K562 (cell line): ENCODE measurements at regions not wholly inside any gene's neighbourhood (a gene's known extent, or its start where the extent isn't known, plus 50 kb on each side); places are given as distances from the start of the nearest gene placed in this dataset.

ENCODE experiments used
- ATAC-seq: fragments of 200-7000 bp; cut with Tn5 transposase; 3 replicates; pipeline ENCODE4 v1.9.1; 2020; ENCODE audit warnings: moderate library complexity
- BruUV-seq: library from RNA; stranded (reverse); fragments of 400-500 nt; replicated peaks from 2 replicates; lab custom pipeline; 2021; lab: Mats Ljungman, UMichigan
- CTCF ChIA-PET: fragments of 300-600 bp; formaldehyde crosslinking; extraction: SDS; loops from one replicate; lab custom pipeline; 2021; ENCODE audit warnings: low intra/inter-chr PET ratio; lab: Yijun Ruan, JAX
- POLR2A ChIA-PET: fragments of 300-600, 350-650 bp; sonication (Branson Sonifier 250); formaldehyde crosslinking; extraction: SDS; loops from one replicate; lab custom pipeline; 2021; ENCODE audit warnings: antibody characterized with exemption, inconsistent platforms; lab: Yijun Ruan, JAX
- DNase-seq, 4 experiments: peaks; one replicate each; pipeline versions ENCODE4 v3.0.0 to v3.0.0-alpha.2; 2011 to 2018; ENCODE audit warnings: low spot score in 3 of 4, mixed read lengths in 3 of 4; ENCODE audit errors: extremely low read depth in 1 of 4
- FAIRE-seq: peaks from 2 replicates; lab custom pipeline; 2011; peaks lifted over from hg19 to GRCh38; lab: Jason Lieb, UNC
- H2AFZ ChIP-seq: 2 replicates; pipeline ENCODE4 v1.6.0; 2011; ENCODE audit warnings: low read depth, low read length, control low read depth, inconsistent platforms
- H3K27ac ChIP-seq: fragments of 200-600 bp; 3 replicates; pipeline ENCODE4 v1.8.0; 2011; ENCODE audit warnings: low read depth, mild to moderate bottlenecking, control low read depth, inconsistent platforms, low read length, moderate library complexity, mixed read lengths; ENCODE audit errors: extremely low read depth
- H3K27me3 ChIP-seq, 2 experiments: fragments of 300-600 bp in 1 of 2; 2 replicates in 1 of 2; 3 replicates in 1 of 2; pipeline versions ENCODE4 v1.6.0 to v1.8.0; 2011; ENCODE audit warnings: inconsistent platforms in 2 of 2, low read length in 2 of 2, mild to moderate bottlenecking in 1 of 2, mixed read lengths in 1 of 2, moderate library complexity in 1 of 2; ENCODE audit not compliant: control insufficient read depth in 2 of 2, insufficient read depth in 2 of 2
- H3K36me3 ChIP-seq: fragments of 300-600 bp; 3 replicates; pipeline ENCODE4 v1.8.0; 2011; ENCODE audit warnings: mild to moderate bottlenecking, low read length, inconsistent platforms; ENCODE audit not compliant: control insufficient read depth, insufficient read depth
- H3K4me1 ChIP-seq, 2 experiments: fragments of 200-600 bp in 1 of 2; replicated peaks in 1 of 2; 2 replicates in 1 of 2; 3 replicates in 1 of 2; pipeline versions ENCODE4 v1.5.1 to v1.8.0; 2011; ENCODE audit warnings: inconsistent platforms in 2 of 2, low read length in 2 of 2, mild to moderate bottlenecking in 1 of 2, mixed read lengths in 1 of 2, moderate library complexity in 1 of 2; ENCODE audit not compliant: control insufficient read depth in 2 of 2, insufficient read depth in 2 of 2
- H3K4me2 ChIP-seq: 2 replicates; pipeline ENCODE4 v1.6.1; 2011; ENCODE audit warnings: low read length, control low read depth, inconsistent platforms, mixed read lengths; ENCODE audit not compliant: insufficient read depth
- H3K4me3 ChIP-seq: fragments of 200-600 bp; sonication (generic), shearing (Covaris generic); 2 replicates; pipeline ENCODE4 v1.5.1; 2016; ENCODE audit warnings: control low read depth, inconsistent platforms
- H3K79me2 ChIP-seq: fragments of 200-600 bp; 3 replicates; pipeline ENCODE4 v1.8.0; 2011; ENCODE audit warnings: low read length, inconsistent platforms; ENCODE audit not compliant: control insufficient read depth, insufficient read depth
- H3K9ac ChIP-seq, 2 experiments: 2 replicates each; pipeline versions ENCODE4 v1.6.0 to v1.6.1; 2011; ENCODE audit warnings: low read depth in 2 of 2, low read length in 2 of 2, control low read depth in 1 of 2, inconsistent platforms in 1 of 2, mild to moderate bottlenecking in 1 of 2, mixed read lengths in 1 of 2; ENCODE audit not compliant: insufficient read depth in 1 of 2
- H3K9me1 ChIP-seq: one replicate; pipeline ENCODE4 v1.6.0; 2011; ENCODE audit warnings: inconsistent platforms, mild to moderate bottlenecking, low read length, moderate library complexity; ENCODE audit not compliant: control insufficient read depth, insufficient read depth
- H3K9me3 ChIP-seq: replicated peaks from 2 replicates; pipeline ENCODE4 v1.5.1; 2011; ENCODE audit warnings: low read depth, low read length, inconsistent platforms; ENCODE audit not compliant: control insufficient read depth, insufficient read depth
- H4K20me1 ChIP-seq: replicated peaks from 2 replicates; pipeline ENCODE4 v1.6.1; 2011; ENCODE audit warnings: low read length, inconsistent platforms, mixed read lengths; ENCODE audit not compliant: control insufficient read depth, insufficient read depth
- CBX2 ChIP-seq: fragments of 200-600 bp; sonication (generic); IDR thresholded peaks from one replicate; pipeline ENCODE4 v1.6.1; 2012; ENCODE audit warnings: mild to moderate bottlenecking, low read length, inconsistent platforms; ENCODE audit not compliant: insufficient read depth, poor library complexity, severe bottlenecking
- CEBPB ChIP-seq: fragments of 450-650 bp; IDR thresholded peaks from 2 replicates; pipeline ENCODE4 v1.6.1; 2016; ENCODE audit warnings: missing genetic modification characterization, missing compliant biosample characterization
- E2F5 ChIP-seq: sonication (generic); formaldehyde crosslinking; IDR thresholded peaks from 2 replicates; pipeline ENCODE4 v1.8.0; 2022; ENCODE audit warnings: mild to moderate bottlenecking, missing genetic modification reagents
- NFE2L1 ChIP-seq: fragments of 450-650 bp; IDR thresholded peaks from 2 replicates; pipeline ENCODE4 v1.6.1; 2016; ENCODE audit warnings: missing genetic modification characterization, low read depth, mild to moderate bottlenecking, missing compliant biosample characterization, moderate library complexity, borderline replicate concordance
- PHF21A ChIP-seq: fragments of 450-650 bp; IDR thresholded peaks from 2 replicates; pipeline ENCODE4 v1.6.1; 2017; ENCODE audit warnings: low read depth, borderline replicate concordance
- SMAD2 ChIP-seq: fragments of 150-350 bp; IDR thresholded peaks from 2 replicates; pipeline ENCODE4 v1.6.1; 2014; ENCODE audit warnings: low read depth, mild to moderate bottlenecking, low read length
- THRAP3 ChIP-seq: fragments of 450-650 bp; IDR thresholded peaks from 2 replicates; pipeline ENCODE4 v1.6.1; 2016; ENCODE audit warnings: mild to moderate bottlenecking, inconsistent platforms, borderline replicate concordance
- WGBS: fragments of 100-300 bp; shearing (Covaris generic); methylation state at CpG from one replicate; pipeline ENCODE4 v1.1.6; 2016; ENCODE audit warnings: low coverage, mixed read lengths; ENCODE audit not compliant: insufficient coverage; ENCODE audit errors: missing lambda C conversion rate; 5-methylcytosine and 5-hydroxymethylcytosine counted together
- in situ Hi-C: fragments of 300-500 bp; cut with MboI; formaldehyde crosslinking; loops from 4 replicates; pipeline ENCODE4 v1.15.0; 2018; ENCODE audit warnings: inconsistent platforms, mixed read lengths
- intact Hi-C: fragments of 100-400 bp; cut with micrococcal nuclease; formaldehyde crosslinking; loops from 2 replicates; pipeline ENCODE4 v1.14.2; 2022

DNA sequence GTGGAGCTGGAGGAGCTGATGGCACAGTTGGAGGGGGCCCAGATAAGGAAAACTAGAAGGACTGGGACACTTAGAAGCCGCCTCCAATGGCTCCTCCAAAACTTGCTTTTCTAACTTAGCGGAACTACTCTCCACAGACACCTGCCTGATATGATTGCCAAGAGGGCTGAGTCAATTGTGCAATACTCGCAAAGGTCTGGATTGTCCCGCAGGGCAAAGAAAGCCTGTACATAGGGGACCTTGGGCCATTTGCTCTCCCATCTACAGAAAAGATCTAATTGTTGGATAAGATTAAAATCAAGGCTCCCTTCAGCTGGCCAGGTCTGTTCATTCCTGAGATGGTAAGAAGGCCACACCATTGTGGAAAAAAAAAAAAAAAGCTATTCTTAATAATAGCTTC is 69.7 kb upstream of the ATP11B start:
- H3K27me3 ChIP-seq: no peaks in the 10 kb centered on the region
- H3K79me2 ChIP-seq: no peaks in the 10 kb centered on the region
- FAIRE-seq (no peak), DNase-seq (no peak), ATAC-seq (no peak)
- in situ Hi-C loops: no loop called here
- no peaks in the 10 kb centered on the region for H4K20me1 ChIP-seq
- H2AFZ ChIP-seq: no peak overlapping the region
- H3K4me1 ChIP-seq: peaks cover 7 to 14% of the 10 kb centered on the region in 2 experiments; a peak in 4 of 5 replicates
- ChIA-PET POLR2A (interaction anchor here (1.1 kb wide), 1 partner anchor 10 kb away, joined by 4 read pairs; no protein-coding TSS in a partner anchor), CTCF (no interaction called here)
- TF ChIP-seq E2F5 (CRISPR knock-in tag): no peak
- TF ChIP-seq PHF21A: no peak
- TF ChIP-seq NFE2L1 (tag): no peak
- TF ChIP-seq SMAD2: no peak
- TF ChIP-seq THRAP3: no peak
- no peak for TF ChIP-seq CBX2
- TF ChIP-seq CEBPB (tag): peak; percentile 54
- H3K27ac ChIP-seq: no peak overlapping the region
- H3K9me3 ChIP-seq: no peaks in the 10 kb centered on the region
- no peak overlapping the region for H3K4me2 ChIP-seq
- intact Hi-C loops: no loop called here
- H3K4me3 ChIP-seq: no peak overlapping the region
- no TSS peak for BruUV-seq
- no peak overlapping the region for H3K9ac ChIP-seq
- no peaks in the 10 kb centered on the region for H3K9me1 ChIP-seq
- no peaks in the 10 kb centered on the region for H3K36me3 ChIP-seq
- 75% methylated on average over 3 of the region's 4 CpGs for WGBS
